HUDEP-2 (cell line): ENCODE measurements at regions not wholly inside any gene's neighbourhood (a gene's known extent, or its start where the extent isn't known, plus 50 kb on each side); places are given as distances from the start of the nearest gene placed in this dataset.
"Not testable (repeated sequence)": the region's sequence is repeated elsewhere in the genome, so short reads cannot be mapped to it uniquely, and the experiment has no call there.

Experiments
- DNase-seq, 76 experiments: peaks; one replicate each; lab custom pipeline; 2025; ENCODE audit not compliant: unreplicated experiment in 76 of 76; lab: John Stamatoyannopoulos, UW

GRCh38 chr2:128591022-128591860 is 272.6 kb upstream of the HS6ST1 start:
- DNase-seq, result no peak

GRCh38 chr2:128591861-128592822 is 273.5 kb upstream of the HS6ST1 start:
- DNase-seq, result no peak

DNA sequence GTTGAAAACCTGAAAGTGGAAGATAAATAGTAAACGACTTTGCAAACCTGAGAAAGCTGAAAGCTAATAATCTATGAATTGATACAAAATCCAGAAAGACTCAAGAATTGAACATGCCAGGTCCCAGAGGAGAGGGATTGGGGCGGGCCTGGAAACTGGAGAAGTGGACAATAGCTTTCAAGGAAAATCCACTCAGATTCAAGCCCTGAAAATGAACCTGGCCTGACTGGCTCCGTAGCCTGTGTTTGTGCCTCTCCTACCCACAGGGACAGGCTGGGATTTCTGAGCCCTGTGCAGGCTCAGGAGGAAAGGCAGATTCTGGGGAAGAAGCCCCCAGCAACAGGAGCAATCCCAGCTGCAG is 274.8 kb upstream of the HS6ST1 start:
- no peak for DNase-seq

DNA sequence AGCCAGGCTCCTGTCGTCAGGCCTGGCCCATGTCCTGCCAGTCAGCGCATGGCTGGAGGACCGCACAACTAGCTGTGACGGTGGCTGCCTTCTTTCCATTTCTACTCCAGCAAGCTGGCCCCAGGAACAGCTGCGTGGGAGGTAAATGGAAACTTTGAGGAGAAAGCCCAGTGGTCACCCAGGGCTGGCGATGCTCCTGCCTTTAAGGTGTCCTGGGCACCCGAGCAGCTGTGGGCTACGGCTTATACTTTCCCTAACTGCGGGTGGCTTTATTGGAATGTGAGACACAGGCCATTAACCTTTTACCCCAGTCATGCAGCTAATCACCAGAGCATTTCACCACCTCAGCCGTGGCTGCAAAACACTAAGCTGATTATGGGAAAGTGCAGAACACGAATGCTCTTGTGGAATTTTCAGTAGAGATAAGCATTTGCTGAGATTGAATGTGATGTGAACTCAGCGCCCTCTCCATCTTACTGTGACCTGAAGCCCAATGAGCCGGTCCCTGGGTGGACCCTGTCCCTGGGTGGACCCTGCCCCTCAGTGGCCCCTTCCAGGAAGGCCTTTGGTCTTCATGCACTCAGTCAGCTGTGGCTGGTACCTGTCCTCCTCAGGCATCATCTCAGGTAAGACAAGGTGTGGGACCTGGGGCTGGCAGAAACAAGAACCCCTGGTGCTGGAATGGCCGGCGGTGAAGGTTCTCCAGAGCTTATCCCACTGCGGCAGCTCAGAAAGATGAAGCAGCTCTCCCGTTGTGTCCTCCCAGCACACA is 275.4 kb upstream of the HS6ST1 start:
- no peak for DNase-seq

GRCh38 chr2:128594651-128594910 is 275.9 kb upstream of the HS6ST1 start:
- DNase-seq, result no peak

- DNase-seq, result no peak
These were observed 276.4 kb upstream of the HS6ST1 start for GRCh38 chr2:128594953-128595677.

DNA sequence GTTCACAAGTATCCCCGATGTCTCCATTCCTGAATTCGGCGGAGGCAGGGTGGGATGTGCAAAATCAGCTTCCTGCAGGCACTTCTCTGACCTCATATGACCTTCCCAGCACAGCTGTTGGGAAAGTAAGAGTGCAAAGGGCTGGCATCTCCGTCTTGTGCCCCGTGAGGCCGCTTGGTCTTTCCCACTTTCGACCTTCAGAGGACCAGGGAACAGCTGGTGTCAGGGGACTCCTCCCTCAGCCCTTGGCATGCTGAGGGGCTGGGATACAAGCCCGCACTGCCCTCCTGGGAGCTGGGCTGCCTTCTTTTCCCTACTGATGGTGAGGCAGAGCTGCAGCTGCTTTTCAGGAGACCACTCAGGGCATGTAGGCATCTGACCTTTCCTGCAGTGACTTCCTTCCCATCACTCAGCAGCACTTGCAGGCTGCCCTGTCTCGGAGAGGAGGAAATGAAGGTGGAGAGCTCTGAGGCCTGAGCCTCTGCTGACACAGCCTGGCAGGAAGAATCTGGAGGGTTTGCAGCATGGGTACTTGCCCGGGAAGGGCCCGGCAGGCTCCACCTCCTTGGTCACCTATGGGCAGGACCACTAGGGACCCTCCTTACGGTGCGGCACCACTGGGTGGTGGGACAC is 277.2 kb upstream of the HS6ST1 start:
- DNase-seq, result no peak

DNA sequence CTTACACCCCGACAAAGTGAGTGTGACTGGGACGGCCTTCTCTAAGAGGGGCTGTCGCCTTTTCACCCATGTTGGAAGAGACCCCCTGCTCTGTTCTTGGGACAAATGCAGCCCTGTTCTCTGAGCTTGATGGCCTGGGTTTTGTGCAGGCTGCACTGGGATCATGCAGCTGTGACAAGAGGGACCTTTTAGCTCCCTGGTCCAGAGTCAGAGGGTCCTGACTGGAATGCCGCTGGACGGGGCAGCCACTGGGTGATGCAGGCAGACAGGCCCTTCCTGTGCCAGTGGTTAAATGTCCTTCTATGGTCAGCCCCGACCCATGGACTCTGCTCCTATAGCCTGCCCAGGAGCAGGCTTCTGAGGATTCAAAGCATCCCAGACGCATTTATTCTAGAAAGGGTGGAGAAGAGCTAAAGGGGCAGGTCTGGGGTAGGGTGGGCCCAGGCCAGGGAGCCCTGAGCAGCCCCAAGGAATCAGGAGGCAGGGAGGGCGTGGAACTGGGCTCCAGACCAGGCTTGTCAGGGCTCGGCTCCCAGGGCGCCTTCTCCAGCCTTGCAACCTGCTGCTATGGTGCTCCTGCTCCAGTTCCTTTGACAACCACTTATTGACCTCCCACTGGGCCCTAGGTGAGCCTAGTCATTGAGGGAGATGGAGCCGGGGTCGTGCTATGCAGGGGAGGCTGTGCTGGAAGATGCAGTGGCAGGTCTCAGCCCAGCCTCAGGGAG is 277.9 kb upstream of the HS6ST1 start:
- DNase-seq, result no peak

DNA sequence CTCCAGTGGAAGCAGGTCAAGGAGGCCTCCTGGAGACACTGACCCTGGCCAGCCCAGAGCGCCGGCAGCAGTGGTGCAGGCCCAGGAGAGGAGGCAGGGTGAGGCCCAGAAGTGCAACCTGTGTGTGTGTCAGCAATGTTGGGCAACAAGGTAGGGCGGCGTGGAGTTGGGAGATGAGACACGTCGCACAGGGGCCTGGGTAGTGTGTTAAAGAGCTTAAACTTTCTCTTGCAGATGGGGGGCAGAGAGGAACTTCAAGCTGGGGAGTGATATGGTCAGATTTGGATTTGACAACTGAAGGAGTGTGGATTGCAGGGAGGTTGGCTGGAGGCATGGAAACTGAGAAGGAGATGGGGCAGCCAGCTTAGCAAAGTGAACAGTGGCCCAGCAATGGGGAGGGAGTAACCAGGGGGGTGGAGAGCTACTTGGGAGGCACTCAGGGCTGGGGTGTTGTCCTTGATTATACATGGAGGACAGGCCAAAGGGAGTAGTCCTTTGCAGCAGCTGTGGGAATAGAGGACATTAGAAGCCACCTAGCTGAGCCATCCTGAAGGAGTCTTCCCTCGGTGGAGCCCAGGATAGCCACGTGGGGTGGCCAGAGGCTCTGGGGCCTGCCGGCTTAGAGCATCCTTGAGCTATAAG is 278.6 kb upstream of the HS6ST1 start:
- no peak for DNase-seq

- not testable (repeated sequence) for DNase-seq
These were observed 279.6 kb upstream of the HS6ST1 start for GRCh38 chr2:128598260-128598659.

GRCh38 chr2:128598862-128599441 is 280.3 kb upstream of the HS6ST1 start:
- no peak for DNase-seq

DNA sequence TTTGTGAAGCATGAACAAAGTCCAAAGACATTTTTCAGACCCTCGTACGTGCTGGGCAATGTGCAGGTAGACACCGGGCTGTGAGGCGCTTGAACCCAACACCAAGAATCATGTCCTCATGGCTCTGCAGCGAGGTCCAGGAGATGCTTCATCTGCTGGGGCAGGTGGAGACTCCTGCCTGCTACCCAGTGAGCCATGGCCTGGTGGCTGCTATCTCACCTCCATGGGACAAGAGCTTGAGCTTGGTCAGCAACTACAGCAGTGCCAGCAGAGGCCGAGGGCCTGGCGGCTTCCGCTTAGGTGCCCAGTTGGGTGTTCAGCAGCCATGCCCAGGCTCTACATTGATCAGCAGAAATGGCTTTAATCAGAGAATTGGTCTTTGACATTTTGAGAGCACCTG is 281.0 kb upstream of the HS6ST1 start:
- DNase-seq, result no peak

- peak in 1 of 76 experiments; percentile 7 for DNase-seq
These were observed 282.1 kb upstream of the HS6ST1 start for GRCh38 chr2:128600581-128601297.

GRCh38 chr2:128601298-128602037 is 282.8 kb upstream of the HS6ST1 start:
- no peak for DNase-seq

DNA sequence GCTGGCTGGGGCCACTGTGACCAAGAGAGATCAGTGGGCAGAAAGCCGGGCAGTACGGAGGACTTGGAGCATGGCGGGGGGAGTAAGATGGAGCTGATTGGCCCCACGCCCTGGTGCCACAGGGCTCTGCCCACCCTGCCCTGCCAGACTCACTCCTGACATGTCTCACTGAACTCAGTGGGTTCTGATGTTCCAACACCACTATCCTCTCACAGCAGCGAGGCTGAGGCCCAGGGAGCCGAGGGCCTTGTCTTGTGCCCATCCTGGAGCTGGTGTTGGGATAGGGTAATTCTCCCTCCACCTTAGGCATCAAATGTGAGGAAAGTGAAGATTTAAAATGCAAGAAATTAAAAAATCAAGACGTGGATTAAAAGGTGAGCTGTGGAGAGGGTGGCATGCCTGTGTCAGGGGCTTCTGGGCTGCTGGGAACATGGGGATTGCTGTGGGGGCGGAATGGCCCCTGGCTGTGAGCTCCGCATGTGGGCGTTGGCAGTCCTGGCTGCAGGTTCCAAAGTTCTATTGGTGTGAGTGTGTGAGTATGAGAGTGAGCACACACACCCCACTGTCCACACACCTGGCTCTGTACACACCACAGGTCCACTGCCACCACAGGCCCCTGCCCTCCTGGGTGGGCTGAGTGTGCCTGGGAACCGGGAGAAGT is 283.5 kb upstream of the HS6ST1 start:
- no peak for DNase-seq

DNA sequence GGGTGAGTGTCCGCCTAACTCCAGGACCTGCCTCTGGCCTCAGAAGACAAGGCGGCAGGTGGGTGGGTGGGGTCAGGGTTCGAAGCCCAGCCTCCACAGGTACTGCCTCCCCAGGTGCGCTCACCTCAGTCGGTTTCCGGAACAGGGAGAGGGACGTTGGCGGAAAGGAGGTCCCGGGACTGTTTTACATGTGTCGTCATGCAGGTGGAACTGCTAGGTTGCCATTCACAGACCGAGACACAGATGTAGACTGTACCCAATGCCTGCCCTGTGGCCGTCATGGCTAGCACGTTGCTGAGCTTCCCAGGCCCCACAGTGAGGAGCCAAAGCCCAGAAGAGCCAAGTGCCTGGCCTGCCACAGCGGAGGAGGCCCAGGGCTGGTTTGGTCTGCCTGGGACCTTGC is 284.0 kb upstream of the HS6ST1 start:
- DNase-seq, result no peak

DNA sequence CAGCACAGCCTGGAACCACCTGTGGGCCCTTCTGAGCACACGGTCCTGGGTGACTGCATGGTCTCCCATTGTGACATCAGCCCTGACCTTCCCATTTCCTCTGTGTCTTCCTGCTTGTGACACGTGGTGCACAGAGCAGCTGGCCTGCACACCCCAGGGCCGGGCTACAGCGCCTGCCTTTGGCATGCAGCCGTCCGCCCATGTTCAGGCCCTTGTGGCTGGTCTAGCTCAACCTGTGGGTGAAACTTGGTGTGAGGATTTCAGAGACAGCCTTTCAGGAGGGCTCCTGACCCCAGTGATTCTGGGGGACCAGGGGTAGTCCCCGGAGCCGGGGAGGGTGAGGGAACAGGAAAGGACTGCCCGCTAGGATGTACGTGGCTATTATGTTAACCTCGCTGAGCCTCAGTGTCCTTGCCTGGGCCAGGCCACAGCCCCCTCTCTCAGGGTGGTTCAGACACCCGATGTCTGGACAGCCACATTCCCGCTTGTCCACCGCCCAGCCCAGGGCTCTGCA is 284.8 kb upstream of the HS6ST1 start:
- DNase-seq, result no peak
